ENCODE measurements at regions not wholly inside any gene's neighbourhood (a gene's known extent, or its start where the extent isn't known, plus 50 kb on each side); places are given as distances from the start of the nearest gene placed in this dataset.

DNA sequence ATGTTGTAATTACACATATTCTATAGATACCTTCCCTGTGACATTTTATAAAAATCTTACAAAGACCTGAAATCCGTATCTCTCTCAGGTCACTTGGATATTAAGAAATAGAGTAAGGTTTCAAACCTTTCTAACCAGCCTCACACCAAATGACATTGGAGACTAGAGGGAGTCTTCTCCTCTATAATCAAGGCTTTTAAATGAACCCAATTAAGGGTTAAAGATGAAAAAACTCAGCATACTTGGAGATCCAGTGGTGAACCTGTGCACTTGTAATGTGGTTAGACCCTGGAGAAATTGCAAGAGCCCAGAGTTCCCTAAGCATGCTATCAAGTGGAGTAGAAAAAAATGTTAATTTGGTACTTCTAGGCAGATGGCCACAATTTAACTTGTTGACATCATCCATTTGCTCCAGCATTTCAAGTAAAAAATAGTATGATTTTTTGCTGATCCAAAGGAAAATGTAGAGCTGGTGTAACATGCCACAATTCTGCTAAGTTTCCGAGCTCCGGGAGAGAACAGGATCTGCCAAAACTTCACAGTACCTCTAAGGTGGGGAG is 554.1 kb upstream of the MIR17HG start:
- TF ChIP-seq, protein P1, sequence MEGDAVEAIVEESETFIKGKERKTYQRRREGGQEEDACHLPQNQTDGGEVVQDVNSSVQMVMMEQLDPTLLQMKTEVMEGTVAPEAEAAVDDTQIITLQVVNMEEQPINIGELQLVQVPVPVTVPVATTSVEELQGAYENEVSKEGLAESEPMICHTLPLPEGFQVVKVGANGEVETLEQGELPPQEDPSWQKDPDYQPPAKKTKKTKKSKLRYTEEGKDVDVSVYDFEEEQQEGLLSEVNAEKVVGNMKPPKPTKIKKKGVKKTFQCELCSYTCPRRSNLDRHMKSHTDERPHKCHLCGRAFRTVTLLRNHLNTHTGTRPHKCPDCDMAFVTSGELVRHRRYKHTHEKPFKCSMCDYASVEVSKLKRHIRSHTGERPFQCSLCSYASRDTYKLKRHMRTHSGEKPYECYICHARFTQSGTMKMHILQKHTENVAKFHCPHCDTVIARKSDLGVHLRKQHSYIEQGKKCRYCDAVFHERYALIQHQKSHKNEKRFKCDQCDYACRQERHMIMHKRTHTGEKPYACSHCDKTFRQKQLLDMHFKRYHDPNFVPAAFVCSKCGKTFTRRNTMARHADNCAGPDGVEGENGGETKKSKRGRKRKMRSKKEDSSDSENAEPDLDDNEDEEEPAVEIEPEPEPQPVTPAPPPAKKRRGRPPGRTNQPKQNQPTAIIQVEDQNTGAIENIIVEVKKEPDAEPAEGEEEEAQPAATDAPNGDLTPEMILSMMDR (IDR thresholded peaks at IDR 0.05), result no peak
- no peak for TF ChIP-seq POLR2A (IDR thresholded peaks at IDR 0.05)

Data from thyroid gland (tissue), 4 donors.